GM12872 (cell line): ENCODE measurements at regions not wholly inside any gene's neighbourhood (a gene's known extent, or its start where the extent isn't known, plus 50 kb on each side); places are given as distances from the start of the nearest gene placed in this dataset.

Source experiments
- TF ChIP-seq, protein P1 (sequence below): IDR thresholded peaks from 3 replicates; pipeline ENCODE4 v1.5.1; 2011; ENCODE audit warnings: low read depth, mild to moderate bottlenecking, low read length, moderate library complexity; ENCODE audit not compliant: insufficient read depth

DNA sequence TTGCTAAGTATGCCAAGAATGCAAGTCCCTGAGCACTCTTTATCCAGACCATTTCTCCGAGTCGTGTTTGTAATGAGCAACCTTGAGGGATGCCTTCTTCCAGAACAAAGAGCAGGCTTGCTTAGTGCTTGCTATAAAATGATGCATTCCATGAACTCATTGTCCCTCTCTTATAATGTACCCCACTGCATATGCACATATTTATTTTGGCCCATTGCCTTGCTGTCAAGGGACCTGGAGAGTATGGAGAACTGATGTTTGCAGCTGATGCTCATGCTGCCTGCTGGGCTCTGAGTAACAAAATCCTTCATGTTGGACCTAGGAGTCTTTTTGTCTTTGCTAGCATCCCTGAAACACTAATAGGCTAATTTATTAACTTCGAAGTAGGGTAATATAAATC, 97.8 kb upstream of the AADACL2 start:
- TF ChIP-seq, protein P1, sequence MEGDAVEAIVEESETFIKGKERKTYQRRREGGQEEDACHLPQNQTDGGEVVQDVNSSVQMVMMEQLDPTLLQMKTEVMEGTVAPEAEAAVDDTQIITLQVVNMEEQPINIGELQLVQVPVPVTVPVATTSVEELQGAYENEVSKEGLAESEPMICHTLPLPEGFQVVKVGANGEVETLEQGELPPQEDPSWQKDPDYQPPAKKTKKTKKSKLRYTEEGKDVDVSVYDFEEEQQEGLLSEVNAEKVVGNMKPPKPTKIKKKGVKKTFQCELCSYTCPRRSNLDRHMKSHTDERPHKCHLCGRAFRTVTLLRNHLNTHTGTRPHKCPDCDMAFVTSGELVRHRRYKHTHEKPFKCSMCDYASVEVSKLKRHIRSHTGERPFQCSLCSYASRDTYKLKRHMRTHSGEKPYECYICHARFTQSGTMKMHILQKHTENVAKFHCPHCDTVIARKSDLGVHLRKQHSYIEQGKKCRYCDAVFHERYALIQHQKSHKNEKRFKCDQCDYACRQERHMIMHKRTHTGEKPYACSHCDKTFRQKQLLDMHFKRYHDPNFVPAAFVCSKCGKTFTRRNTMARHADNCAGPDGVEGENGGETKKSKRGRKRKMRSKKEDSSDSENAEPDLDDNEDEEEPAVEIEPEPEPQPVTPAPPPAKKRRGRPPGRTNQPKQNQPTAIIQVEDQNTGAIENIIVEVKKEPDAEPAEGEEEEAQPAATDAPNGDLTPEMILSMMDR = no peak

- TF ChIP-seq, protein P1 = no peak
These were observed 101.8 kb upstream of the AADACL2 start for GRCh38 chr3:151631946-151632345.

- TF ChIP-seq, protein P1 = no peak
These were observed 102.7 kb upstream of the AADACL2 start for GRCh38 chr3:151630938-151631441.

- TF ChIP-seq, protein P1 = no peak
These were observed 103.7 kb upstream of the AADACL2 start for GRCh38 chr3:151630035-151630434.

DNA sequence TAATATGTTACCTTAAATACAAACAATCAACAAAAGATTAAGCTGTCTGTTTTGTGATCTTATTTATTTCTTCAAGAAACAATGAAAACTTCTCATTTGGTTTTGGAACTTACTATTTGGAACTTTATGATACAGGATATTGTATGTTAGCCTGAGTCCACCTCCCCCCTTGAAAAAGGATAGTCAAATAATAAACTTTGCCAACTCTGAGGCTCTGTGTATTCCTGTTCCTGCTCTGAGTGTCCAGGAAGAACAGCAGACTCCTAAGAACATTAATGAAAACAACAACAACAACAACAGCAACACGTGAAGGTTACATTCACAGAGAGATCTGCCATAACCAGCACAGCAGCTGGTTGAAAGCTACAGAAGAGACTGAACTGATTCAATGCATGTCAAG, 108.1 kb upstream of the AADACL2 start:
- TF ChIP-seq, protein P1 = no peak

DNA sequence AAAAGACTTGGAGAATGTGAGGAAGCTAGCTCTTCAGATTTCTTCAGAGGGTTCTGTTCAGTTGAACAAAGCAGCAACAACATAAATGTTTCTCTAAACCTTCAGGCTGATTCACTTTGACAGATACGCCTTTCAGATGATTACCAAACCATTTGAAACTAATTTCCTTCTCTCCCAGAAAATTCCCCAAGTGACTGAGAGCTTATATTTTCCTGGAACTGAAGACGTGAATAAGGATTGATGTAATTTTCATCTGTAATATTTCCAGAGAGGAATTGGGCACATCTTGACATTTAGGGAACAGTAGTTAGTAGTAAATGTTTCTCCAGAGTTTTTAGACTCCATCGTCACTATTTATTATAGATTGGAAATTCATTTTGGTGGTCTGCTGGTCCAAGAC, 108.6 kb upstream of the AADACL2 start:
- TF ChIP-seq, protein P1 = no peak

DNA sequence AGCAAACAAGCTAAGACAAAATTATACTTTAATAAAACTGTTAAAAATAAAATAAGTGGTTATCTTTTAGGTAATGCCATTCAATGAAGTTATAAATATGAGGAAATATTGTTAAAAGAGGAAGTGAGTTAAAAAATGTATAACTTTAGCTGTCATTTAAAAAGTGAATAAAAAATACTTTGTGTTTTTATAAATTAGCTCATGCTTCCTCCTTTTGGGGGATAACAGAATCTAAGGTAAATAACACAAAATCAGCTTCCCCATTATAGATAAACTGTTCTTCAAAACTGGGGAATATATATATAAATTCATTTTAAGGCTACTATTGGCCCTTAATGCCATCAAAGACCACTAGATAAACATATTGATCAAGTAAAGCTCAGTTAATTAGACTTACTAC, 113.7 kb upstream of the AADACL2 start:
- TF ChIP-seq, protein P1 = no peak

- TF ChIP-seq, protein P1 = no peak
These were observed 118.3 kb upstream of the AADACL2 start for GRCh38 chr3:151615464-151615863.
